OCI-LY7 (cell line): ENCODE measurements at regions not wholly inside any gene's neighbourhood (a gene's known extent, or its start where the extent isn't known, plus 50 kb on each side); places are given as distances from the start of the nearest gene placed in this dataset.

Experiments
- CTCF ChIP-seq: fragments of 200-600 bp; sonication (generic); conservative IDR thresholded peaks from 2 replicates; pipeline ENCODE4 v1.5.1; 2014; ENCODE audit warnings: mild to moderate bottlenecking, antibody characterized with exemption, low read length, moderate library complexity, mixed read lengths
- EZH2phosphoT487 ChIP-seq: fragments of 200-600 bp; sonication (generic); IDR thresholded peaks from 2 replicates; pipeline ENCODE4 v1.6.1; 2018; ENCODE audit warnings: low read depth, borderline replicate concordance, mild to moderate bottlenecking, mixed run types, antibody characterized with exemption, low read length, moderate library complexity, mixed read lengths

GRCh38 chr15:29208352-29208751, 61.3 kb downstream of the NSMCE3 start:
- TF ChIP-seq CTCF: 0 out of 2 replicates have a peak, but pooled peaks have one; percentile 19
- no peak for TF ChIP-seq EZH2phosphoT487
